ENCODE measurements at regions not wholly inside any gene's neighbourhood (a gene's known extent, or its start where the extent isn't known, plus 50 kb on each side); places are given as distances from the start of the nearest gene placed in this dataset.

DNA sequence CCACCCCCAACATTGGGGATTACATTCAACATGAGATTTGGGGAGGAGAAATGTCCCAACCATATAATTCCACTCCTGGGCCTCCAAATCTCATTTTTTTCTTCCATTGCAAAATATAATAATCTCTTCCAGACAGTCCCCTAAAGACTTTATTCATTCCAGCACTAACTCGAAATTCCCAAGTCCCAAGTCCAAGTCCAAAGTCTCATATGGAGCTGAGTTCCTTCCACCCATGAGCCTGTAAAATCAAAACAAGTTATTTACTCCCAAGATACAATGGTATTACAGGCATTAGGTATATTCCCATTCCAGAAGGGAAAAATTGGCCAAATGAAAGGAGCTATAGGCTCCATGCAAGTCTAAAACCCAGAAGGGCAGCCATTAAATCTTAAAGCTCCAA lies 56.7 kb downstream of the P2RY1 start:
- H3K27ac ChIP-seq: no peak overlapping the region
- TF ChIP-seq, protein P1, sequence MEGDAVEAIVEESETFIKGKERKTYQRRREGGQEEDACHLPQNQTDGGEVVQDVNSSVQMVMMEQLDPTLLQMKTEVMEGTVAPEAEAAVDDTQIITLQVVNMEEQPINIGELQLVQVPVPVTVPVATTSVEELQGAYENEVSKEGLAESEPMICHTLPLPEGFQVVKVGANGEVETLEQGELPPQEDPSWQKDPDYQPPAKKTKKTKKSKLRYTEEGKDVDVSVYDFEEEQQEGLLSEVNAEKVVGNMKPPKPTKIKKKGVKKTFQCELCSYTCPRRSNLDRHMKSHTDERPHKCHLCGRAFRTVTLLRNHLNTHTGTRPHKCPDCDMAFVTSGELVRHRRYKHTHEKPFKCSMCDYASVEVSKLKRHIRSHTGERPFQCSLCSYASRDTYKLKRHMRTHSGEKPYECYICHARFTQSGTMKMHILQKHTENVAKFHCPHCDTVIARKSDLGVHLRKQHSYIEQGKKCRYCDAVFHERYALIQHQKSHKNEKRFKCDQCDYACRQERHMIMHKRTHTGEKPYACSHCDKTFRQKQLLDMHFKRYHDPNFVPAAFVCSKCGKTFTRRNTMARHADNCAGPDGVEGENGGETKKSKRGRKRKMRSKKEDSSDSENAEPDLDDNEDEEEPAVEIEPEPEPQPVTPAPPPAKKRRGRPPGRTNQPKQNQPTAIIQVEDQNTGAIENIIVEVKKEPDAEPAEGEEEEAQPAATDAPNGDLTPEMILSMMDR (IDR thresholded peaks at IDR 0.05): no peak
- no peak for TF ChIP-seq ZFX (IDR thresholded peaks at IDR 0.05; ENCODE audit: borderline replicate concordance)

DNA sequence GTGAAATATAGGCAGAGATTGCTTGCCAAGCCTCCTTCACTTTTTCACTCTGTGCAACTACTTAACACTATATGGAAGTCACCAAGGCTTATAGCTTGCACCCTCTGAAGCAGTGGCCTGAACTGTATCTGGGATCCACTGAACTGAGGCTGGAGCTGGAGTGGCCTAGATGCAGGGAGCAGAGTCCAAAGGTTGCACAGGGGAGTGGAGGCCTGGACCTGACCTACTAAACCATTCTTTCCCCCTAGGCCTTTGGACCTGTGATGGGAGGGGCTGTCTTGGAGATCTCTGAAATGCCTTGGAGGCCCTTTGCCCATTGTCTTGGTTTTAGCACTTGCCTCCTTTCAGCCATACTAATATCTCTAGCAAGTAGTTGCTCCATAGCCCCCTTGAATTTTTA lies 57.5 kb downstream of the P2RY1 start:
- TF ChIP-seq ZFX (IDR thresholded peaks at IDR 0.05; ENCODE audit: borderline replicate concordance): no peak
- TF ChIP-seq, protein P1 (IDR thresholded peaks at IDR 0.05): no peak
- no peak overlapping the region for H3K27ac ChIP-seq

DNA sequence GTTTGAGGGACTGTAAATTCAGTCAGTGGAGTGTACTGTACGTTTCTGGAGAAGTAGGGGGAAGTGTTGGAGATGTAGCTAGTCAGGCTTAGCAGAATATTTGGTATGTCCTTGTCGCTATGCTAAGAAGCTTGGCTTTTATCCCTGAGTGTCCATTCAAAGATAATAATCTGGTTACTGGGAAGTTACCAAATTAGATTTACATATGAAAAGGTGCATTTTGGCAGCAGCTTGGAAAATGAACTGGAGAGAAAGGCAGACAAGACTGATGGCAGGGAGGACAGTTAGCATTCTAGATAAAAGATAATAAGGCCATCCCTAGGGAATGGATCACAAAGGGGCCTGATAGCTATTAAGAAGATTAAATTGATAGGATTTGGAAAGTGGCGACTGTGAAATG lies 58.7 kb downstream of the P2RY1 start:
- TF ChIP-seq ZFX (IDR thresholded peaks at IDR 0.05; ENCODE audit: borderline replicate concordance): no peak
- TF ChIP-seq, protein P1 (IDR thresholded peaks at IDR 0.05): no peak

DNA sequence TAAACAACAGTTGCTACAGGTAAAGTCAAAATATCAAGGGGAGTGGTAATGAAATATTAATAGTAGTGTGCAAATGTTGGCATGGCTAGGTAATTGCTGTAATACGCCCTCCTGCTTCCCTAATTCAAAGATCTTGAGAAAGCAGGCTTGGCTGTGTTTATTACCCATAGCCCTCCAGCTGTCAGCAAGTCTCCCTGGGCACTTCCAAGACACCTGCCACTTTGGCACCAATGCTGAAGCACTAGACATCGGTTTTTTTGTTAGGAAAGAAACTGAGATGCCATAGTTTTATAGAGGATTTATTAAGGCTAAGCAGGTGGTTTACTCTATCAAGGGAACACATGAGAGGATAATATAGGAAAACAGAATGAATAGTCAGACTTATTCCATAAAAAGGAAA lies 64.4 kb downstream of the P2RY1 start:
- TF ChIP-seq, protein P1 (IDR thresholded peaks at IDR 0.05): no peak
- no peak for TF ChIP-seq ZFX (IDR thresholded peaks at IDR 0.05; ENCODE audit: borderline replicate concordance)

More for the DNA sequence above, 58.7 kb downstream of the P2RY1 start:
- H3K27ac ChIP-seq: no peak overlapping the region

DNA sequence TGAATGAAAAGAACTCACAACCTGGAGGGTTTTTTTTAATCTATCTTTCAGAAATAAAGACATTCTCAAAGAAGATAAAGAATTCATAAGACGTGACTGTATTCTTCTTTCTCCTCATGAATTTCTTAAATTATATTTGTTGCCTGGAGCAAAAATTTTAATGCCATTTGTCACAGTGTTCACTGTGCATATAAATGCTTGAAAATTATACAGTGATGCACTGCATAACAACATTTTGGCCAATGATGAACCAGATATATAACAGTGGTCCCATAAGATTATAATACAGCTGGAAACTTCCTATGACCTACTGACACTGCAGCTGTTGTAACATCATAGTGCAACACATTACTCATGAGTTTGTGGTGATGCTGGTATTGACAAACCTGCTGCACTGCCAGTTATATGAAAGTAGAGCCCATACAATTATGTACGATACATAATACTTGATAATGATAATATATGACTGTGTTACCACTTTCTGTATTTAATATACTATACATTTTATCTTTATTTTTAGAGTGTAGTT lies 67.3 kb downstream of the P2RY1 start:
- no peak overlapping the region for H3K27ac ChIP-seq
- TF ChIP-seq, protein P1 (IDR thresholded peaks at IDR 0.05): no peak
- no peak for TF ChIP-seq ZFX (IDR thresholded peaks at IDR 0.05; ENCODE audit: borderline replicate concordance)

More for the DNA sequence above, 64.4 kb downstream of the P2RY1 start:
- no peak overlapping the region for H3K27ac ChIP-seq

DNA sequence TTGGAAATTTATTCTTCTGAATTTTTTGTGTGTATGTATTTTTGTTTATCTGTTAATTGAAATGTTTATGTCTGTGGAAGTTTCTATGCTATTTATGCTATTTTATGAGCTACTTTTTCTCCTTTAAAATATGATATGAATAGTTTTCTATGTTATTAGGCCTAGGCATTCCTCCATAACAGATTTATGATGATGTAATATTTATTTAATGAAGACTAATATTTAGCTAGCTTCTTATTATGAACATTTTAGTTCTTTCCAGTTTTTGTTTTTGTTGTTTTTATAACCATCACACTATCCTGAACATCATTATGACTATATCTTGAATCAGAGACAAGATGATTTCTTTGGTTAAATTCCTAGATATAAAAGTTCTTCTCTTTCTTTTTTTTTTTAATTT lies 70.7 kb downstream of the P2RY1 start:
- H3K27ac ChIP-seq: no peak overlapping the region
- TF ChIP-seq ZFX (IDR thresholded peaks at IDR 0.05; ENCODE audit: borderline replicate concordance): no peak
- TF ChIP-seq, protein P1 (IDR thresholded peaks at IDR 0.05): no peak

DNA sequence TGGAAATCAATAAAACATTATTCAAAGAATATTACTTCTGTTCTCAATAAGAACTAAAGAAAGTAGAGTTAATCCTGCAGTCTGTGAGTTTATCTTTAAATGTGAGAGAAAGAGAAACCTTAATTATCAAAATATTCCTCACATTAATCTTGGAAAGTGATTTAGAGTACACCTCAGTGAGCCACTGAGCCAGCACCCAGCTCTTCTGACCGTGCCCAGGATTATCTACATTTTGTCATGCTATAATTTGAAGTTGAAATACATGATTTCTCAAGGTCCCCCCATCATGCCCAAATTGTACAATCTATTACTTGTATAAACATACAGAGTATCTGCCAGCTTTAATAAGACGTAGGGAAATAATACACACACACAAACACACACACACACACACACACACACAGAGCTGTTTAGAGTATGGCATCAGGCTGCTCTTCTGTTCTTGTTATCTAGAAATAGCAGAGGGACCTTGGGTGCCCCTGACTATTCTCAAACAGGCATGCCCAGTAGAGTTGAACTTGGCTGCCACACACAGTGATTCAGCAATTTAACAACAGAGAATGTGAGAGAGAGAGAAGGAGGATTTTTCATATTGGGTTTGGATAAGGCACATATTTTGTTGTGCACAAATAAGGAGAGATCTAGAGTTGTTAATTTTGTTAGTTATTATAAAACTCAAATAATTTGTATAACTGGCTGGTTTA lies 74.4 kb downstream of the P2RY1 start:
- TF ChIP-seq, protein P1 (IDR thresholded peaks at IDR 0.05): no peak
- no peak for TF ChIP-seq ZFX (IDR thresholded peaks at IDR 0.05; ENCODE audit: borderline replicate concordance)

More for the DNA sequence above, 74.4 kb downstream of the P2RY1 start:
- no peak overlapping the region for H3K27ac ChIP-seq

Measured in 22Rv1 (cell line).